ENCODE measurements at regions not wholly inside any gene's neighbourhood (a gene's known extent, or its start where the extent isn't known, plus 50 kb on each side); places are given as distances from the start of the nearest gene placed in this dataset.

DNA sequence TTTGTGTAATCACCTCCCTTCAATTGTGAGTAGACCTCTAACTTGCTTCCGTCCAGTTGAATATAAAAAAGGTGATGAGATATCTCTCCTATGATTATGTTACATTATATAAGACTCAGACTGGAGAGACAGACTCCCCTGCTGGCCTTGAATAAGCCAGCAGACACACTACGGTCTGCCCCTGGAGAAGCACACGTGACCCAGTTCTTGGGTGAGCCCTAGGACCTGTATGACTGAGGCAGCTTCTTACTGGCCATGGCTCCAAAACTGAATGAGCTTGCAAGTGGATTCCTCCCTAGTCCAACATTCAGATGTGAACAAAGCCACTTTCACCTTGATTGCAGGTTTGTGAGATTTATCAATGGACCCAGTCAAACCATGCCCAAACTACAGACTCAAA is 427.9 kb upstream of the DCN start:
- H3K4me3 ChIP-seq (ENCODE audit: low read depth, low read length): no peak overlapping the region
- in situ Hi-C loops (cut with HindIII; ENCODE audit: low sequenced_read_pairs): no loop called here
- no peak for DNase-seq (ENCODE audit: low read depth, low spot score)
- TF ChIP-seq, protein P1, sequence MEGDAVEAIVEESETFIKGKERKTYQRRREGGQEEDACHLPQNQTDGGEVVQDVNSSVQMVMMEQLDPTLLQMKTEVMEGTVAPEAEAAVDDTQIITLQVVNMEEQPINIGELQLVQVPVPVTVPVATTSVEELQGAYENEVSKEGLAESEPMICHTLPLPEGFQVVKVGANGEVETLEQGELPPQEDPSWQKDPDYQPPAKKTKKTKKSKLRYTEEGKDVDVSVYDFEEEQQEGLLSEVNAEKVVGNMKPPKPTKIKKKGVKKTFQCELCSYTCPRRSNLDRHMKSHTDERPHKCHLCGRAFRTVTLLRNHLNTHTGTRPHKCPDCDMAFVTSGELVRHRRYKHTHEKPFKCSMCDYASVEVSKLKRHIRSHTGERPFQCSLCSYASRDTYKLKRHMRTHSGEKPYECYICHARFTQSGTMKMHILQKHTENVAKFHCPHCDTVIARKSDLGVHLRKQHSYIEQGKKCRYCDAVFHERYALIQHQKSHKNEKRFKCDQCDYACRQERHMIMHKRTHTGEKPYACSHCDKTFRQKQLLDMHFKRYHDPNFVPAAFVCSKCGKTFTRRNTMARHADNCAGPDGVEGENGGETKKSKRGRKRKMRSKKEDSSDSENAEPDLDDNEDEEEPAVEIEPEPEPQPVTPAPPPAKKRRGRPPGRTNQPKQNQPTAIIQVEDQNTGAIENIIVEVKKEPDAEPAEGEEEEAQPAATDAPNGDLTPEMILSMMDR (IDR thresholded peaks at IDR 0.05; ENCODE audit: low read depth, low read length): no peak

DNA sequence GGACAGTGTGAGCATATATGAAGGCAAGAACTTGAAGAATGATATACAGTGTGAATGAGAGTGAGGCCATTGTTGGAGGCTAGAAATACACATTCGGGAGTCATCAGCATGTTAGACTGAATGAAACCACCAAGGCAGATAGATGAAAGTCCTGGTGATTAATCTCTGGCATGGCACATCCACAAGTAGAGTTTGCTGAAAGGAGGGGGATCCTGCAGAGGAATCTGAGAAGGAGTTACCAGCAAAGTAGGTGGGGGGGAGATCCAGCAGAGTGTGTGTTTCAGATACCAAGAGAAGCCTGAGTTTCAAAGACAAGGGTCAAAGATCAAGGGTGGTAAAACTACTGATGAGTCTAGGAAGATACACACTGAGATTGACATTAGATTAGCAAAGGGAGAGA is 426.7 kb upstream of the DCN start:
- H3K4me3 ChIP-seq (ENCODE audit: low read depth, low read length): no peak overlapping the region
- DNase-seq (ENCODE audit: low read depth, low spot score): no peak
- in situ Hi-C loops (cut with HindIII; ENCODE audit: low sequenced_read_pairs): no loop called here
- TF ChIP-seq, protein P1 (IDR thresholded peaks at IDR 0.05; ENCODE audit: low read depth, low read length): no peak

DNA sequence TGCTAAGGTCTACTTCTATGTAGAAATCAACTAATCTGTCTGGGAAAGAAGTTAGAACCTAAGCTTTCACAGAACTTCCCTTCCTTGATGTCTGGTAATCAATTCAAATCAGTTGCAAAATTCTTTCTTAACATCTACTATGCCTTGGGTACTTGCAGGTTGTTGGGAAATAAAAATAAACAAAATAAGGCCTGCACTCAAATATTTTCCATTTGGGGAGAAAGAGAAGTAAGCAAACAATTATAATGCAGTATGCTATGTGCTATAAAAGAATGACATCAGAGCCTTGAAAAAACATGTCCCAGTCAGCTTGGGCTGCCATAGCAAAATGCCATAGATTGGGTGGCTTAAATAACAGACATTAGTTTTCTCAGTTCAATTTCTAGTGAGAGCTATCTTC is 425.9 kb upstream of the DCN start:
- DNase-seq (ENCODE audit: low read depth, low spot score): no peak
- TF ChIP-seq, protein P1 (IDR thresholded peaks at IDR 0.05; ENCODE audit: low read depth, low read length): no peak
- no peak overlapping the region for H3K4me3 ChIP-seq (ENCODE audit: low read depth, low read length)
- in situ Hi-C loops (cut with HindIII; ENCODE audit: low sequenced_read_pairs): no loop called here

DNA sequence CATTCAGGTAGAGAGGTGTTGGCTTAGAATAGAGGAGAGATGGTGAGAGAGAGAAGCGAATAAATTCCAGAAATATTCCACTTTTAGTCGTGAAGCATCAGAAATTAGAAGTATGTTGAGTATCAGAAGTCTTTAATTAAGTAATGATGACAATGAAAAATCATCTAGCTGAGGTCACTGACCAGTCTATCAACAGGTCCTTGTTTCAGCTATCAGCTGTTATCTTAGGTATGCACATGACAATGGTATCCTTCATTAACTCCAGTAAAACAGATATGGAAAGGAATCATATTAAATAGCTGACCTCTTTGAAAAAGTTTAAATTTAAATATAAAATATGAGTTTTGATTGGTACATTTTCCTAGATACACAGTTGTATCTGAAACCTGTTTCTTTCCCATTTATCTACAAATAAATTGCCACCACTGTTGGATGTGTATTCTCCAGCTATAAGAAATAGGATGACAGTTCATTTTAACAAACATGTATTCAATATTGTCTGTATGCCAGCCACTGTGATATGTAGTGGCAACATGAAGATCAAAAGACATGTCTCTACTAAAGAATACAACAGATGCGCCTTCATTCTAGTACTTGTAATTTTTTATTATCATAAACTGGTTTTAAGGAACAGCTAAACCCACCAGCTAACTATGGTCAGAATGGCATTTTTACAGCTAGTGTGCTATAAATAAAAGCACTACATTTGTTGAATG is 424.2 kb upstream of the DCN start:
- TF ChIP-seq, protein P1 (IDR thresholded peaks at IDR 0.05; ENCODE audit: low read depth, low read length): no peak

DNA sequence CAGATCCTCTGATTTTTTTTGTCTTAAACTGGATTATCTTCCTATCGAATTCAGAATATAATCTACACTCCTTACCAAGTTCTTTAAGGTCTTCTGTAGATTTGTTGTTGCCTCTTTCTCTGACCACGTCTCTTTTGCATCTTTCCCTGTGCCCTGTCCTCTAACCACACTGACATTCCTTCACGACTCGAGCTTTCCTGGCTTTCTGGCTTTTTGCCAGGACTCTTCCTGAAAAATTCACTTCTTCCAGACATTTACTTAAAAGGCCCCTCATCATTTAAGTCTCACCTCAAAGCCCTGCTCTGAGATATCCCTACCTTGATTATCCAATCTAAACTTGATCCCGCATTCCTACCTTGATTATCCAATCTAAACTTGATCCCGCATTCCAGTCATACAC is 422.3 kb upstream of the DCN start:
- in situ Hi-C loops (cut with HindIII; ENCODE audit: low sequenced_read_pairs): no loop called here
- TF ChIP-seq, protein P1 (IDR thresholded peaks at IDR 0.05; ENCODE audit: low read depth, low read length): no peak
- H3K4me3 ChIP-seq (ENCODE audit: low read depth, low read length): no peak overlapping the region
- DNase-seq (ENCODE audit: low read depth, low spot score): no peak

More for the DNA sequence above, 424.2 kb upstream of the DCN start:
- DNase-seq (ENCODE audit: low read depth, low spot score): no peak
- in situ Hi-C loops (cut with HindIII; ENCODE audit: low sequenced_read_pairs): no loop called here
- H3K4me3 ChIP-seq (ENCODE audit: low read depth, low read length): no peak overlapping the region

DNA sequence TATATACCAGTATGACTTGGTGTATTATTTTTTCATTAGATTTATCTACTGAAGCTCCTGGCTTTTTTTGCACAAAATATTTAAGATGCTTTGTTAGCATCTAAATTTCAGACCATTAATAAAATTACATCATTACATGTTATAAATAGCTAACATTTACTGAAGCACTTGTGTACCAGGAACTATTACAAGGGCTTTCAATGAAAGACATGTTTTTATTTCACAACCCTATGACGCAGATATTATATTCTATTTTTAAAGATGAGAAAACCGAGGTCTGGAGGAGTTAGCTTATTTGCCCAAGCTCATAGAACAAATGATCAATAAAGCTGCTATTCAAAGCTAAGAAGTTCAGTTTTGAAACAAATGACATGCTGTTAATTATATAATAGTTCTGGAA is 420.4 kb upstream of the DCN start:
- in situ Hi-C loops (cut with HindIII; ENCODE audit: low sequenced_read_pairs): no loop called here
- TF ChIP-seq, protein P1 (IDR thresholded peaks at IDR 0.05; ENCODE audit: low read depth, low read length): no peak
- no peak for DNase-seq (ENCODE audit: low read depth, low spot score)
- no peak overlapping the region for H3K4me3 ChIP-seq (ENCODE audit: low read depth, low read length)
